ENCODE measurements at regions not wholly inside any gene's neighbourhood (a gene's known extent, or its start where the extent isn't known, plus 50 kb on each side); places are given as distances from the start of the nearest gene placed in this dataset.

DNA sequence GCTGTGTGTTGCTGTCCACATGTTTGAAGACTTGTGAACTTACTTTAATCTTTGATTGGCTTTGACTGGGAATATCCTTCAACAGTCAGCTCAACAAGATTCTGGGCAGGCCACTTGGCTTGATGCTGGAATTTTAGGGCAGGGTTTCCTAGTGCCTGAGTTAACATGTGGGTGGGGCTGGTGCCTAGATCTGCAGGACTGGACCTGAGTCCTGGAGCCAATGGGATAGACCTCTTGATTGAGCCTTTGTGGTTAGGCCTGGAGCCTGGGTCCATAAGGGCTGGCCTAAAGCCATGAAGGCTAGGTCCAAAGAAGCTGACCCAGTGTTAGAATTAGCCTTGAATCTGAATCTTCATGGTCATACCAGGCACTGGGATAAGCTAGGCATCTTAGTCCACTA is 757.1 kb upstream of the ADGRL3 start:
- no peak for DNase-seq (ENCODE audit: low spot score)
- in situ Hi-C loops (cut with MboI; ENCODE audit: low pct_unique_long_range_greater_than_20kb, low sequenced_read_pairs, unreplicated experiment): no loop called here
- TF ChIP-seq, protein P1, sequence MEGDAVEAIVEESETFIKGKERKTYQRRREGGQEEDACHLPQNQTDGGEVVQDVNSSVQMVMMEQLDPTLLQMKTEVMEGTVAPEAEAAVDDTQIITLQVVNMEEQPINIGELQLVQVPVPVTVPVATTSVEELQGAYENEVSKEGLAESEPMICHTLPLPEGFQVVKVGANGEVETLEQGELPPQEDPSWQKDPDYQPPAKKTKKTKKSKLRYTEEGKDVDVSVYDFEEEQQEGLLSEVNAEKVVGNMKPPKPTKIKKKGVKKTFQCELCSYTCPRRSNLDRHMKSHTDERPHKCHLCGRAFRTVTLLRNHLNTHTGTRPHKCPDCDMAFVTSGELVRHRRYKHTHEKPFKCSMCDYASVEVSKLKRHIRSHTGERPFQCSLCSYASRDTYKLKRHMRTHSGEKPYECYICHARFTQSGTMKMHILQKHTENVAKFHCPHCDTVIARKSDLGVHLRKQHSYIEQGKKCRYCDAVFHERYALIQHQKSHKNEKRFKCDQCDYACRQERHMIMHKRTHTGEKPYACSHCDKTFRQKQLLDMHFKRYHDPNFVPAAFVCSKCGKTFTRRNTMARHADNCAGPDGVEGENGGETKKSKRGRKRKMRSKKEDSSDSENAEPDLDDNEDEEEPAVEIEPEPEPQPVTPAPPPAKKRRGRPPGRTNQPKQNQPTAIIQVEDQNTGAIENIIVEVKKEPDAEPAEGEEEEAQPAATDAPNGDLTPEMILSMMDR (IDR thresholded peaks at IDR 0.05; ENCODE audit: extremely low read depth, insufficient read depth, missing control alignments): no peak

DNA sequence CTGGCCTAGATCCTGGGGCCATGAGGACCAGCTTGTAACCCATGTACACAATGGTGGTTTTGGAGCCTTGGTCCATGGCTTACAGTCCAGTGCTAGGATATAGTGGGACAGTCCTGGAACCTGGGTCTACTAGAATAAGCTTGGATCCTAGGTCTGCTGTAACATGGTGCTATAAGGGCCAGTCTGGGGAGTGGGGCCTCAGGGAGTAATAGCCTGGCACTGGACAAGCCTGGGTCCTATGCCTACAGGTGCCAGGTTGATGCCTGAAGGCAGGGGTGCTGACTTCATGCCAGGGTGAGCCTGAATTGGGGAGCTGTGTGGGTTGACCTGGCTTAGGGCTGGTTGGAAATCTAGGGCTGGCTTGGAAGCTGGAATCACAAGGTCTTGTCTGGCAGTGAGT is 756.3 kb upstream of the ADGRL3 start:
- in situ Hi-C loops (cut with MboI; ENCODE audit: low pct_unique_long_range_greater_than_20kb, low sequenced_read_pairs, unreplicated experiment): no loop called here
- no peak for DNase-seq (ENCODE audit: low spot score)
- TF ChIP-seq, protein P1 (IDR thresholded peaks at IDR 0.05; ENCODE audit: extremely low read depth, insufficient read depth, missing control alignments): no peak

DNA sequence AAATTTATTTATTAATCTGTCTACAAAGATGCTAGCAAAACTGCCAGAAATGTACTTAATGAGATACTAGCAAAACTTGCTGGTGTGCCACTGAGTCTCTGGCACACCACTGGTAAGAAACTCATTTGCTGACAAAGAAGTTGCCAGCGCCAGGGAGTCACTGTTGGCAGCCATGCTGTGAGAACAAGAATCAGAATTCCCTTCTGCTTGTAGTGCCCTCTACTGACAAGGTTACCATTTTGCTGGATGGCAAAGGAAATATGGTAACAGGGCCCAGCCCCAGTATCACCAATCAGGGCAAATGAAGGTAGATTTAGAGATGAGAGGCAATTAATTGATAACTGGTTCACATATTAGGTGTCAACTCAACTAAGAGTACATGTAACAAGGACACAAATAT is 750.1 kb upstream of the ADGRL3 start:
- in situ Hi-C loops (cut with MboI; ENCODE audit: low pct_unique_long_range_greater_than_20kb, low sequenced_read_pairs, unreplicated experiment): no loop called here
- TF ChIP-seq, protein P1 (IDR thresholded peaks at IDR 0.05; ENCODE audit: extremely low read depth, insufficient read depth, missing control alignments): no peak
- no peak for DNase-seq (ENCODE audit: low spot score)

DNA sequence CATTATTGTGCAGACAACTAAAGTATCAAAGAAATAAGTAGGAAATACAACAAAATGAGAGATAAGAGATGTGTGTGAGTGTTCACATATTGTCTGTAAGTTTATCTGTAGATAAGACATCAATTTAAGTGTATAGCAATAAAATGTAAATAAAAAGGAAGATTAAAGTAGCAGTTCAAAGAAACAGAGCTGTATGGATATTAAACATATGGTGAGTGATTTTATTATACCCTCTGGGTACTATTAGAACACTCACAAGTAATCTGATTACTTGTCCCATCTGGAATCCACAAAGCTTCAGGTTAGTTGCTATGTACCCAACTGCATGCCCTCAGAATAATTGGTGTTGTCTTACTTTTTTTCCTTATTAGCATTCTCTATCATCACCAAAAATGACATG is 747.9 kb upstream of the ADGRL3 start:
- DNase-seq (ENCODE audit: low spot score): no peak
- in situ Hi-C loops (cut with MboI; ENCODE audit: low pct_unique_long_range_greater_than_20kb, low sequenced_read_pairs, unreplicated experiment): no loop called here
- TF ChIP-seq, protein P1 (IDR thresholded peaks at IDR 0.05; ENCODE audit: extremely low read depth, insufficient read depth, missing control alignments): no peak

DNA sequence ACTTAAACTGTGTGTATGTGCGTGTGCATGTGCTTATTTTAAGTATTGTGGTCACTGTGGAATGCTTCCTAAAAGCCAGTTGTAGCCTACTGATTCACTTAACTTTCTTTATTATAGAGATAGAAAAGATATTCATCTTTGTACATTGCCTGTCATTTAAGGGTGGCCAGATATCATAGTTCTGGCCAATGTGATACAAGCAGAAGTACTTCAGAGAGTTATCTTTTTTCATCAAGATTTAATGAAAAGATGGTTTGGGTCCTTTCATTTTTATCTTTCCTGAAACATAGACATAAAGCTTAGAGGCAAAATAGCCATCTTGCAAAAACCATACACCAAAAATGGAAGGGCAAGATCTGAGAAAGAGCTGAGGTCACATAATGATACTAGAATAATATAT is 744.7 kb upstream of the ADGRL3 start:
- TF ChIP-seq, protein P1 (IDR thresholded peaks at IDR 0.05; ENCODE audit: extremely low read depth, insufficient read depth, missing control alignments): no peak

DNA sequence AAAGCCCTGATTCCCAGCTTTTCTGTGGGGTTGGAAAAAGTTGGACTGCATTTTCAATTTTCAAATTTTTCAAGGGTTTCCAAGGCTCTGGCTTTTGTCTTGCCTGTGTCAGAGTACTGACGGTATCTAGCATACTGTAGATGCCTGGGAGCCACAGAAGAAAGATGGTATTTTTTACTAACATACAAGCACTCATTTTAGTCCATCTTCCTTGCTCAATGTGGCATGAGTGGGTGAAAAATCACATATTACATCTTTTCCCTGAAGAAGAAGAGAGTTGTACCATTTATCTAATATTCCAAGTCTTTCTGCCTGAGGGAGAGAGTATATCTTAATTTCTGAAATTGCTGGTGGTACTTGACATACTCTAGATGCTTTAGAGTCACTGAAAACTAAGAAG is 738.6 kb upstream of the ADGRL3 start:
- no peak for DNase-seq (ENCODE audit: low spot score)
- in situ Hi-C loops (cut with MboI; ENCODE audit: low pct_unique_long_range_greater_than_20kb, low sequenced_read_pairs, unreplicated experiment): no loop called here
- TF ChIP-seq, protein P1 (IDR thresholded peaks at IDR 0.05; ENCODE audit: extremely low read depth, insufficient read depth, missing control alignments): no peak

More for the DNA sequence above, 744.7 kb upstream of the ADGRL3 start:
- in situ Hi-C loops (cut with MboI; ENCODE audit: low pct_unique_long_range_greater_than_20kb, low sequenced_read_pairs, unreplicated experiment): no loop called here
- DNase-seq (ENCODE audit: low spot score): no peak

All from GM13977 (cell line).